Progenitor cell of endocrine pancreas (in vitro differentiated cells): ENCODE measurements at regions not wholly inside any gene's neighbourhood (a gene's known extent, or its start where the extent isn't known, plus 50 kb on each side); places are given as distances from the start of the nearest gene placed in this dataset.

Experiments
- DNase-seq: peaks from one replicate; pipeline ENCODE4 v3.0.0; 2021; ENCODE audit warnings: low spot score; ENCODE audit not compliant: unreplicated experiment
- H3K27ac Mint-ChIP-seq: 2 replicates; pipeline ENCODE4 v1.8.0; 2021; ENCODE audit warnings: mild to moderate bottlenecking, moderate library complexity, mixed read lengths
- H3K27me3 Mint-ChIP-seq: 2 replicates; pipeline ENCODE4 v1.8.0; 2021; ENCODE audit warnings: mixed read lengths
- H3K36me3 Mint-ChIP-seq: 2 replicates; pipeline ENCODE4 v1.8.0; 2022; ENCODE audit warnings: mixed read lengths; ENCODE audit not compliant: insufficient read depth
- H3K4me1 Mint-ChIP-seq: 2 replicates; pipeline ENCODE4 v1.8.0; 2021; ENCODE audit warnings: low read depth, mixed read lengths
- H3K4me3 Mint-ChIP-seq: 2 replicates; pipeline ENCODE4 v1.8.0; 2021; ENCODE audit warnings: low read depth, mild to moderate bottlenecking, moderate library complexity, mixed read lengths
- H3K9me3 Mint-ChIP-seq: 2 replicates; pipeline ENCODE4 v1.8.0; 2021; ENCODE audit warnings: low read depth, mixed read lengths
- CTCF ChIP-seq: fragments of 200-600 bp; sonication (generic); IDR thresholded peaks from one replicate; pipeline ENCODE4 v1.5.0; 2021; ENCODE audit warnings: antibody characterized with exemption, mild to moderate bottlenecking; ENCODE audit not compliant: unreplicated experiment

- H3K27ac Mint-ChIP-seq = no peak overlapping the region
- peaks cover 3% of the 10 kb centered on the region for H3K27me3 Mint-ChIP-seq
- H3K4me1 Mint-ChIP-seq = peaks cover 2% of the 10 kb centered on the region
- TF ChIP-seq CTCF = no peak
- H3K4me3 Mint-ChIP-seq = no peak overlapping the region
- no peaks in the 10 kb centered on the region for H3K36me3 Mint-ChIP-seq
- peaks cover 2% of the 10 kb centered on the region for H3K9me3 Mint-ChIP-seq
- DNase-seq = no peak
Observed at GRCh38 chr2:181122601-181123000, 142.2 kb downstream of the UBE2E3 start.

GRCh38 chr2:181123798-181124231 lies 143.4 kb downstream of the UBE2E3 start:
- Mint-ChIP-seq H3K4me3 (no peak overlapping the region), H3K27ac (no peak overlapping the region)
- DNase-seq = no peak

GRCh38 chr2:181124497-181124896 lies 144.1 kb downstream of the UBE2E3 start:
- peaks cover 2% of the 10 kb centered on the region for H3K9me3 Mint-ChIP-seq

More at GRCh38 chr2:181123798-181124231, 143.4 kb downstream of the UBE2E3 start:
- no peak for TF ChIP-seq CTCF
- H3K27me3 Mint-ChIP-seq = peaks cover 3% of the 10 kb centered on the region
- peaks cover 2% of the 10 kb centered on the region for H3K9me3 Mint-ChIP-seq
- H3K36me3 Mint-ChIP-seq = no peaks in the 10 kb centered on the region
- H3K4me1 Mint-ChIP-seq = peaks cover 2% of the 10 kb centered on the region

GRCh38 chr2:181125359-181125758 lies 145.0 kb downstream of the UBE2E3 start:
- TF ChIP-seq CTCF = no peak
- H3K9me3 Mint-ChIP-seq = peaks cover 2% of the 10 kb centered on the region
- H3K4me3 Mint-ChIP-seq = no peak overlapping the region
- peaks cover 2% of the 10 kb centered on the region for H3K4me1 Mint-ChIP-seq
- no peak for DNase-seq
- peaks cover 3% of the 10 kb centered on the region for H3K27me3 Mint-ChIP-seq
- no peaks in the 10 kb centered on the region for H3K36me3 Mint-ChIP-seq
- no peak overlapping the region for H3K27ac Mint-ChIP-seq

More at GRCh38 chr2:181124497-181124896, 144.1 kb downstream of the UBE2E3 start:
- peaks cover 2% of the 10 kb centered on the region for H3K4me1 Mint-ChIP-seq
- no peak overlapping the region for H3K4me3 Mint-ChIP-seq
- TF ChIP-seq CTCF = no peak
- peaks cover 3% of the 10 kb centered on the region for H3K27me3 Mint-ChIP-seq
- DNase-seq = no peak
- H3K27ac Mint-ChIP-seq = no peak overlapping the region
- no peaks in the 10 kb centered on the region for H3K36me3 Mint-ChIP-seq

GRCh38 chr2:181126311-181126868 lies 146.0 kb downstream of the UBE2E3 start:
- TF ChIP-seq CTCF = no peak
- no peaks in the 10 kb centered on the region for H3K36me3 Mint-ChIP-seq
- no peaks in the 10 kb centered on the region for H3K27me3 Mint-ChIP-seq
- no peak overlapping the region for H3K4me3 Mint-ChIP-seq
- H3K9me3 Mint-ChIP-seq = peaks cover 2% of the 10 kb centered on the region
- H3K27ac Mint-ChIP-seq = no peak overlapping the region
- H3K4me1 Mint-ChIP-seq = peaks cover 2% of the 10 kb centered on the region
- DNase-seq = no peak
